GM19324 (cell line): ENCODE measurements at regions not wholly inside any gene's neighbourhood (a gene's known extent, or its start where the extent isn't known, plus 50 kb on each side); places are given as distances from the start of the nearest gene placed in this dataset.

Experiments used
- ATAC-seq: cut with Tn5 transposase; IDR thresholded peaks from one replicate; pipeline ENCODE4 v1.9.1; 2021; ENCODE audit warnings: mild to moderate bottlenecking, moderate library complexity; ENCODE audit not compliant: unreplicated experiment, low FRiP score

DNA sequence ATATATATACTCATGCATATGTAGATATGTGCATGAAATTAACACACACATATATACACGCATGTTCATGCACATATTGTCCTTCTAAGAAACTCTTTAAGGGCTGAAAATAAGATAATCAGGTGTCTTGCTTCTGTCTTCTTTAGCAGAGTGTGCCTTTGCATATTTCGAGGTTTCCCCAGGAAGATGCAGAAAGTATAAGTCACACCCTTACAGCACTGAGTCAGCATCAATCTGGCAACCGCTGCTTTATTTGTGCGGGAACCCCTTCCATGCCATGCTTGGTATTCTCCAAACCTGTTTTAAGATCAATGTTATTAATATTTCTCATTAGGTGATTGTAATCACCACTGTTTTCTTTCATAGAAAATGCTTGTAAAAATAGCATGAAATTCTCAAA is 557.9 kb downstream of the CAAP1 start:
- ATAC-seq = no peak

DNA sequence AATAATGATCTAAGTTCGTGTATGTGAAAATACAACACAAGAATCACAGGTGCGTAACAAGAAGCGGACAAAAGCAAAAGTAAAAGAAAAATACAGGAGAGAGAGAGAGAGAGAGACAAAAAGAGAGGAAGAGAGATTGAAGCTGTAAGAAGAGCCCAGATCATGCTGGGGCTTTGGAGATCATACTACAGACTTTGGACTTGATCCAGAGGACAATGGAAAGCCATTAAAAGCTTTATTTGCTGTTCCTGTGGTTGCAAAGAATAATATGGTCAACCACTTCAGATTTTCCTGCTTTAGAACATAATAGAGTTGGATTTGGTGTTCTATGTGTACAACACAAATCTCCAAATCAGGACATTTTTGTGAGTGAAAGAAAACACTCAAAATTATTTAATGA is 561.4 kb downstream of the CAAP1 start:
- no peak for ATAC-seq

DNA sequence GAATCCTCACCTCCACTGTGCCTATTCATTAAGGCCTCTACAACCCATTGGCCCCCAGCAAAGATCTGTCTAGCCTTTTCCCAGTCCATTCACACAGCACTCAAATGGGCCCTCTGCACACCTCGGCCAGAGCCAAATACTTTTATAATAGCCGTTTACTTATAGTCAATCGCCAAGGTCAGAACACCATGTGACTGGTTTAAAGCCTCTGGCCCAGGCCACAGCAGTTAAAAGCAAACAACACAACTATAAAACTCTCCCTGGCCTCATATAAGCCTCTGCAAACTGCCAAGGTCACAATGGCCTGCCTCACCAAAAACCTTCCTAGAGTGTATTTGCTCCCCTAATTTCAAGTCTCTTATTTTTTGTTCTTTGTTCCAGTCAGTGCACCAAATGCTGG is 562.6 kb downstream of the CAAP1 start:
- no peak for ATAC-seq

- ATAC-seq = no peak
Observed at GRCh38 chr9:26326563-26326962, 566.0 kb downstream of the CAAP1 start.

GRCh38 chr9:26325444-26325829 is 567.2 kb downstream of the CAAP1 start:
- no peak for ATAC-seq

- ATAC-seq = no peak
Observed at GRCh38 chr9:26324786-26325443, 567.7 kb downstream of the CAAP1 start.

DNA sequence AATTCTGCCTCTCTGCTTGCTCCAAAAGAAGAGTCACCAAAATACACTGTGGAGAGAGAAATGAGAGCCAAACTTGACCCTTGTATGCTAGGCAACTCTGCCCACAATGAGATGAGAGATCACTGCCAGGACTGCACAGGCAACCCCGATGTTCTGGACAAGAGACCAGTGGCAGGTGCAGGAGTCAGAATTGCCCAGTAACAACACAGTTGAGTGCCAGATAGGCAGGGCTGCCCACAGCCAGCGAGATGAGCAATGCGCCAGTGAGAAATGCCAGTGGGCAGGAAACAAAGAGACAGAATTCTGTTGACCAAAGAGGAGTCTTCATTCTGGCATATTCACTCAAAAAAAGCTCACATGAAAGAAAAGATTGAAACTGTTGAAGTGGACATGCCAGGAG is 570.7 kb downstream of the CAAP1 start:
- no peak for ATAC-seq

GRCh38 chr9:26319859-26320258 is 572.7 kb downstream of the CAAP1 start:
- ATAC-seq = no peak

DNA sequence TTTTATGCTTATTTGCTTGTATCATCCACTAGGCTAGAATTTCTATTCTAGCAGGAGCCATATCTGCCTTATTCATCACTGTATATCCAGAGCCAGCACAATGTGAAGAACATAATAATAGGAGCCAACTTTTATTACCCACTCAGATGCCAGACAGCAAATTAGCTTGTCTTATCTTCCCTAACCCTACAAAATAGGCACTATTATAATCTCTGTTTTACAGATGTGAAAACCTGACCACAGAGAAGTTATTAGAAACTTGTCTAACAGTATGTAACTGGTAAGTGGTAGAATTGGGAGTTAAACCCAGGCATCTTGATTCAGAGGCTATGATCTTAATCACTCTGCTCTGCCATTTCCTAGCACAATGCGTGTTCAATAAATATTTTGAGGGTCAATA is 579.5 kb downstream of the CAAP1 start:
- ATAC-seq = no peak

DNA sequence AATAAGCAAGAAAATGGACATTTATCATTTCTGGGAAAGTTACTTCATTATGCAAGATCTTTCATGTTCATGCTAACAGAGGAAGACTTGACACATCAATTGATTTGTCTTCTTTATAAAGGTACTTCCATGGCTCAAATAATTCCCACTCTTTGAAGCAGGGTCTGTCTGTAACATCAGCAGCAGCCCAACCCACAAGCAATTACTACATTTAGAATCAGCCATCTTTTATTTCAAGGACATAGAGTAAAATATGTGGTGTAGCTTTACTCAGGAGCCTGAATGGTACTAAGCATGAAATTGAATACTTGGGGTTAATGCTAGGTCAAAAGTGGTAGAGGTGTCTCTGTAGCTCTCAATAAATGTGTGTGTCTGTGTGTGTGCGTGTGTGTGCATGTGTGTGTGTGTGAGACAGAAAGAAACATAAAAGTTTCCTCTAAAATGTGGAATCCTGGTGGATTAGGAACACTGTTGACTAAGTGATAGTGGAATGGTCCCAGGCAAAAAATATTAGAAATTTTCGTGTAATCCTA is 581.1 kb downstream of the CAAP1 start:
- no peak for ATAC-seq

DNA sequence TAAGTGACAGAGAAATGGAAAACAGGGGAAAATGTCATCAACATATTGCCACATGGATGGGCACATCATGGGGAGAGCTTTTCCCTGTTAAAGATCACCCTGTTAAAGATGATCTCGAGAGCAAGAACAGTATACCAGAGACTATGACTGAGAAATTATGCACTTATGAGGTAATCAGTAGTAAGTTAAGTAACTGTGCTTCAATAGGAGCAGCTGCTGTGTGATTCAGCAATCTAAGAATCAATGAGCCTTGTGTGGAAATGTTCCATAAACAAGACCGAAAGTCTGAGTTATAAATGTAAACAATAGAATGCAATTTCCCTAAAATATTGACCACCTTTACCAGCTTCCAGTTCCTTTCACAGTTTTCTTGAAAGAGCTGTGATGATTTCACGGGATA is 582.3 kb downstream of the CAAP1 start:
- ATAC-seq = no peak

DNA sequence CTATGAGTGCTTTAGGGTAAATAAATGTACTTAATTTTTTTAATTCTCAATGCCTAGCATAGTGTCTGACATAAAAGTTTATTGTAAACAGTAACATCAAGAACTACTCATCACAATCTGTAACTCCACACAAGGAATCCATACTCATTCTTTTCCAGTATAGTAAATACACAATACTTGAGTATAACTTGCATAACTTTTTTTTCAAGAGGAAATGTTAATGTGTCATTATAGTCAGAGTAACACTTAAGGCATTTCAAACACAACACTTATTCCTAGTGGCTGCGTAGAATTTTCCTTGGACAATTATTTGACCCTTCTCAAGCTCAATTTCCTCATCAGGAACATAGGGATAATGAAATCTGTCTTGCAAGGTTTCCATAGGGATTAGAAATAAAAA is 584.3 kb downstream of the CAAP1 start:
- ATAC-seq = no peak

DNA sequence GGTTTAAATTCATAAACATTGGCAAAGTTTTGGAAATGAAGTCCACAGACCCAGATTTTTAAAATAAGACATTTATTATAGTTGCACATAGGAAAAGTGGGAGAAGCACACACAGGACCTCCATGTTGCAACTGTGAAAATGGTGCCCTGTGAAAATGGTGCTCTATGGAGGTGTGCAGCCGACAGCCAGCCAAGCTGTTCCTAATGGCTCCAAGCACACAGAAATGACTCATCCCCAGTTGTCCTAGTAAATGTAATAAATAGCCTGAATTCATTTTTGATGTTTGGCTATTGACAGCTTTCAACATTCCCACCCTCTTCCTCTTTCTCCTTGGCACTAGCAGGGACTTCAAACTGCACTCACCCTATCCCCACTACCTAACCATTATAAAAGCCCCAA is 590.9 kb downstream of the CAAP1 start:
- no peak for ATAC-seq

DNA sequence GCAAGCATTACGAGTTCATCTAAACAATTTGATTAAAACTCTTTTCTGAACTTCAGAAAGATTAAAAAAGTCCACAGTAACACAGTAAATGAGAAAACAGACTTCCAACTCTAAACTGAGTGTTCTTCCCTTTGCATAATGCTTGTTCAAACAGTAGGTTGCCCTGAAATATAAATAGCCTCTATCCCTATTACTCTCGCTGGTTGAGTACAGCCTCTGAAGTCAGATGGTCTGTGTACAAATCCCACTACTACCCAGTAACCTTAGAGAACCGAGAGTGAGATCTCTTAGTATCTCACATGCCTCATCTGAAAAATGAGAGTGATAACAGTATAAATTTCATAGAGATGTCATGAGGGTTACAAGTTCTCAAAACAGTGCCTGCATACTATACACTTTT is 591.6 kb downstream of the CAAP1 start:
- ATAC-seq = no peak

- no peak for ATAC-seq
Observed at GRCh38 chr9:26296910-26297572, 595.6 kb downstream of the CAAP1 start.

GRCh38 chr9:26292943-26293342 is 599.7 kb downstream of the CAAP1 start:
- ATAC-seq = no peak

GRCh38 chr9:26271495-26272122 is 593.4 kb upstream of the TUSC1 start:
- ATAC-seq = no peak

GRCh38 chr9:26266146-26266793 is 588.0 kb upstream of the TUSC1 start:
- ATAC-seq = no peak

DNA sequence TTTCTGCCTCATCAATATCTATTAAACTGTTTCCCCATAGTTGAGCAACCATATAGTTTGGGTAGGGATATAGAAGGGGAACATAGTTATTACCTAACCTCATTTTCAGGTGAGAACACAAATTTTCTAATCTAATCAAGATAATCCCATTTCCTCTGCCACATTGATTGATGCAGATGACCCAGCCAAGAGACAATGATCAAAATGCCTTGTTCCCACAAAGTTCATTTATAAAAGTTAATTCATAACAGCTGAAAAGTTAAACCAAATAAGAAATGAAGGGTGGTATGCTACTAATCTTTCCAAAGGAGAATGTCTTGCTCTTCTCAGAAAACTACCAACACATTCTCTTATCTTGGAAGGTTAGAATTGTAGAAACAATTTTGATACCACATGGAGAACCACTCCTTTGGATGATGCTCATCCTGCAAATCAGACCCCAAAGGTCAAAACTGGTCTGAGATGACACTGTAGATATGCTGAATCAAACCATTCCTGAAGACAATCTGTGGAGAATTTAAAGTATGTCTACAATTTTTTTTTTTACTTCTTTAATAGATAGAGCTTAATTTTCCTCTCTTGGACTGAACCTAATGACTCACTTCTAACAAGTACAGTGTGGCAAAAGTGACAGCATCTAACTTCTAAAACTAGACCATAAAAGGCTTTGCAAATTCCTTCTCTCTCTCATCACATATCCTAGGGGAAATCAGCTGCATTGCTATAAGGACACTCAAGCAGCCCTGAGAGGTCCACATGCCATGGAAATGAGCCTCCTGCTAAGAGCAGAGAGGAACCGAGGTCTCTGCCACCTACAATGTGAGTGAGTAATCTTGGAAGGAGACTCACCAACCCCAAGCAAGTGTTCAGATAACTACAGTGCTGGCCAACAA is 586.7 kb upstream of the TUSC1 start:
- no peak for ATAC-seq

DNA sequence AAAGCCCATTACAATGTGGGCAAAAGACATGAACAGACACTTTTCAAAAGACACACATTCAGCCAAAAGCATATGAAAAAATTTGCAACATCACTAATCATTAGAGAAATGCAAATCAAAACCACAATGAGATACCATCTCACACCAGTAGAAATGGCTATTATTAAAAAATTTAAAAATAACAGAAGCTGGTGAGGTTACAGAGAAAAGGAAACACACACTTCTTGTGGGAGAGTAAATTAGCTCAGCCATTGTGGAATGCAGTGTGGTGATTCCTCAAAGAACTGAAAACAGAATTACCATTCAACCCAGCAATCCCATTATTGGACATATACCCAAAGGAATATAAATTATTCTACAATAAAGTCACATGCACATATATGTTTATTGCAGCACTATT is 585.2 kb upstream of the TUSC1 start:
- ATAC-seq = no peak
